GM23338 (cell line): ENCODE measurements at regions not wholly inside any gene's neighbourhood (a gene's known extent, or its start where the extent isn't known, plus 50 kb on each side); places are given as distances from the start of the nearest gene placed in this dataset.

Source experiments
- ATAC-seq: fragments of 200-7000 bp; cut with Tn5 transposase; 3 replicates; pipeline ENCODE4 v1.9.1; 2020
- DNase-seq: peaks from one replicate; pipeline ENCODE4 v3.0.0-alpha.2; 2015; ENCODE audit warnings: low spot score
- H2AFZ ChIP-seq: fragments of 200-600 bp; sonication (generic); 2 replicates; pipeline ENCODE4 v1.8.0; 2016; ENCODE audit warnings: antibody characterized with exemption, mild to moderate bottlenecking, moderate library complexity
- H3F3A ChIP-seq: fragments of 200-600 bp; sonication (generic); replicated peaks from 2 replicates; pipeline ENCODE4 v1.8.0; 2017; ENCODE audit warnings: antibody characterized with exemption, mixed run types, low read depth
- H3K27ac ChIP-seq: fragments of 200-600 bp; sonication (generic); 2 replicates; pipeline ENCODE4 v1.6.1; 2016; ENCODE audit warnings: low read depth
- H3K27me3 ChIP-seq: fragments of 200-600 bp; sonication (generic); 2 replicates; pipeline ENCODE4 v1.8.0; 2016; ENCODE audit warnings: mild to moderate bottlenecking, mixed run types, moderate library complexity; ENCODE audit not compliant: insufficient read depth
- H3K36me3 ChIP-seq: fragments of 200-600 bp; sonication (generic); 2 replicates; pipeline ENCODE4 v1.8.0; 2016; ENCODE audit warnings: mild to moderate bottlenecking; ENCODE audit not compliant: insufficient read depth
- H3K4me1 ChIP-seq: fragments of 200-600 bp; sonication (generic); 2 replicates; pipeline ENCODE4 v1.8.0; 2016; ENCODE audit warnings: mild to moderate bottlenecking, moderate library complexity; ENCODE audit not compliant: insufficient read depth
- H3K4me2 ChIP-seq: fragments of 200-600 bp; sonication (generic); 2 replicates; pipeline ENCODE4 v1.7.1; 2017; ENCODE audit warnings: mixed run types
- H3K4me3 ChIP-seq: fragments of 200-600 bp; sonication (generic); 2 replicates; pipeline ENCODE4 v1.6.1; 2016; ENCODE audit warnings: mixed run types
- H3K79me2 ChIP-seq: fragments of 200-600 bp; sonication (generic); replicated peaks from 2 replicates; pipeline ENCODE4 v1.8.0; 2017; ENCODE audit warnings: mild to moderate bottlenecking; ENCODE audit not compliant: insufficient read depth
- H3K9me2 ChIP-seq: fragments of 200-600 bp; sonication (generic); 2 replicates; pipeline ENCODE4 v1.8.0; 2017; ENCODE audit not compliant: insufficient read depth
- H4K20me1 ChIP-seq: fragments of 200-600 bp; sonication (generic); replicated peaks from 2 replicates; pipeline ENCODE4 v1.8.0; 2017; ENCODE audit warnings: mild to moderate bottlenecking; ENCODE audit not compliant: insufficient read depth
- H3K27ac Mint-ChIP-seq: 2 replicates; pipeline ENCODE4 v1.8.0; 2020; ENCODE audit warnings: inconsistent platforms, mild to moderate bottlenecking, moderate library complexity, mixed read lengths
- H3K27me3 Mint-ChIP-seq: 3 replicates; pipeline ENCODE4 v1.8.0; 2022; ENCODE audit warnings: low read depth, mild to moderate bottlenecking, moderate library complexity, mixed read lengths, inconsistent platforms; ENCODE audit not compliant: insufficient read depth, poor library complexity
- H3K36me3 Mint-ChIP-seq: 3 replicates; pipeline ENCODE4 v1.8.0; 2021; ENCODE audit warnings: low read depth, mild to moderate bottlenecking, inconsistent platforms, moderate library complexity, mixed read lengths
- H3K4me1 Mint-ChIP-seq: 3 replicates; pipeline ENCODE4 v1.8.0; 2020; ENCODE audit warnings: mild to moderate bottlenecking, inconsistent platforms, mixed read lengths
- H3K4me3 Mint-ChIP-seq: 3 replicates; pipeline ENCODE4 v1.8.0; 2021; ENCODE audit warnings: moderate library complexity, mild to moderate bottlenecking, inconsistent platforms, mixed read lengths
- H3K9me3 Mint-ChIP-seq: 3 replicates; pipeline ENCODE4 v1.8.0; 2020; ENCODE audit warnings: moderate library complexity, mild to moderate bottlenecking, inconsistent platforms, mixed read lengths
- CREB1 ChIP-seq: fragments of 250-450 bp; sonication (Bioruptor Pico); IDR thresholded peaks from 2 replicates; pipeline ENCODE4 v1.5.0; 2020; ENCODE audit warnings: low read depth, mild to moderate bottlenecking, moderate library complexity
- CTCF ChIP-seq, 2 experiments: fragments of 200-600 bp in 1 of 2; sonication (generic) in 1 of 2; conservative IDR thresholded peaks; 2 replicates each; pipeline versions ENCODE4 v1.5.1 to v1.6.1; 2016 to 2017; ENCODE audit warnings: antibody characterized with exemption in 2 of 2, low read depth in 2 of 2, mild to moderate bottlenecking in 2 of 2, moderate library complexity in 1 of 2
- ETS1 ChIP-seq: IDR thresholded peaks from 2 replicates; pipeline ENCODE4 v1.6.1; 2016; ENCODE audit warnings: antibody characterized with exemption
- EZH2 ChIP-seq: fragments of 200-600 bp; sonication (generic); IDR thresholded peaks from one replicate; pipeline ENCODE4 v1.8.0; 2017; ENCODE audit warnings: antibody characterized with exemption, mild to moderate bottlenecking, low read depth; ENCODE audit not compliant: unreplicated experiment
- EZH2phosphoT487 ChIP-seq: fragments of 200-600 bp; sonication (generic); IDR thresholded peaks from one replicate; pipeline ENCODE4 v1.8.1; 2018; ENCODE audit warnings: antibody characterized with exemption; ENCODE audit not compliant: unreplicated experiment
- JUNB ChIP-seq: IDR thresholded peaks from one replicate; pipeline ENCODE4 v1.6.1; 2016; ENCODE audit warnings: antibody characterized with exemption; ENCODE audit not compliant: unreplicated experiment
- NANOG ChIP-seq: IDR thresholded peaks from 2 replicates; pipeline ENCODE4 v1.6.1; 2016; ENCODE audit warnings: antibody characterized with exemption, borderline replicate concordance
- POLR2AphosphoS5 ChIP-seq: IDR thresholded peaks from 2 replicates; pipeline ENCODE4 v1.6.1; 2016; ENCODE audit warnings: antibody characterized with exemption, low read depth
- REST ChIP-seq: IDR thresholded peaks from one replicate; pipeline ENCODE4 v1.6.1; 2018; ENCODE audit warnings: antibody characterized with exemption; ENCODE audit not compliant: unreplicated experiment
- STAT1 ChIP-seq: IDR thresholded peaks from one replicate; pipeline ENCODE4 v1.6.1; 2016; ENCODE audit warnings: antibody characterized with exemption; ENCODE audit not compliant: unreplicated experiment
- ZNF114 ChIP-seq: fragments of 250-450 bp; sonication (Bioruptor Pico); IDR thresholded peaks from 2 replicates; pipeline ENCODE4 v1.5.0; 2020; ENCODE audit warnings: mild to moderate bottlenecking, moderate library complexity
- ZNF331 ChIP-seq: fragments of 250-450 bp; sonication (Bioruptor Pico); IDR thresholded peaks from 2 replicates; pipeline ENCODE4 v1.5.0; 2020; ENCODE audit warnings: low read depth, mild to moderate bottlenecking, moderate library complexity
- ZNF462 ChIP-seq: fragments of 250-450 bp; sonication (Bioruptor Pico); IDR thresholded peaks from 2 replicates; pipeline ENCODE4 v1.5.0; 2020; ENCODE audit warnings: mild to moderate bottlenecking, moderate library complexity

- Histone ChIP-seq H3K36me3 (no peaks in the 10 kb centered on the region), H3K79me2 (no peaks in the 10 kb centered on the region), H3K27me3 (no peaks in the 10 kb centered on the region), H3K9me2 (peaks cover 2% of the 10 kb centered on the region; the same call in 1 of the 2 replicates), H4K20me1 (no peaks in the 10 kb centered on the region), H3K4me3 (no peak overlapping the region), H3F3A (no peaks in the 10 kb centered on the region), H3K4me2 (no peak overlapping the region), H3K4me1 (no peaks in the 10 kb centered on the region), H3K27ac (no peak overlapping the region), H2AFZ (no peak overlapping the region)
- no peak overlapping the region for H3K27ac Mint-ChIP-seq
- H3K9me3 Mint-ChIP-seq: no peaks in the 10 kb centered on the region; the same call in 2 of the 3 replicates
- no peak for DNase-seq
- TF ChIP-seq POLR2AphosphoS5 (no peak), ZNF462 (CRISPR knock-in tag) (no peak), ZNF114 (no peak), ZNF331 (no peak), ETS1 (no peak), CREB1 (CRISPR knock-in tag) (no peak), CTCF (conservative IDR thresholded peaks at IDR 0.05; ENCODE audit: low read depth in 2 of 2) (no peak), STAT1 (no peak), JUNB (no peak), EZH2 (no peak), EZH2phosphoT487 (no peak), NANOG (no peak), REST (no peak)
- H3K4me3 Mint-ChIP-seq: no peak overlapping the region
- no peaks in the 10 kb centered on the region for H3K36me3 Mint-ChIP-seq
- H3K4me1 Mint-ChIP-seq: no peaks in the 10 kb centered on the region
- no peak for ATAC-seq
- H3K27me3 Mint-ChIP-seq: no peaks in the 10 kb centered on the region
Observed at GRCh38 chr1:238152119-238152518, 261.4 kb upstream of the ZP4 start.
